GM19025 (cell line): ENCODE measurements at regions not wholly inside any gene's neighbourhood (a gene's known extent, or its start where the extent isn't known, plus 50 kb on each side); places are given as distances from the start of the nearest gene placed in this dataset.

Source experiments
- ATAC-seq: cut with Tn5 transposase; IDR thresholded peaks from one replicate; pipeline ENCODE4 v1.9.1; 2021; ENCODE audit warnings: mild to moderate bottlenecking, low read depth, moderate library complexity; ENCODE audit not compliant: unreplicated experiment

DNA sequence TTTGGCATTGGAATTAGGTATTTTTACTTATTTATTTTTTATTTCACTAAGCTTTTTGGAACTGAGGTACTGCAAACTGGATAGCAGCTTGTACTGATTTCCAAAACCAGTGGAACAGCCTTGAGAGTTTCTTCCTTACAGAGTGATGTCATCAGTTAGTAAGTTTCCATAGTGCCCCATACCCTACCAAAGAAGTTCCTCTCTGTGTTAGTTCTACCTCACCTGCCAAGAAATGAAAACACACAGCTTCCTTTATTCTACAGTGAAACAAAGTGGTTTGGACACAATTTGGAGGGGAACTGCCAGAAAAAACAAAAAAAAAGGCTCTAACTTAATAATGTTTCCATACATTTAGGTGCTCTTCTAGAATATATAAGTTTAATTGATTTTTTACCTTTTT is 430.9 kb upstream of the ADGRL2 start:
- no peak for ATAC-seq

DNA sequence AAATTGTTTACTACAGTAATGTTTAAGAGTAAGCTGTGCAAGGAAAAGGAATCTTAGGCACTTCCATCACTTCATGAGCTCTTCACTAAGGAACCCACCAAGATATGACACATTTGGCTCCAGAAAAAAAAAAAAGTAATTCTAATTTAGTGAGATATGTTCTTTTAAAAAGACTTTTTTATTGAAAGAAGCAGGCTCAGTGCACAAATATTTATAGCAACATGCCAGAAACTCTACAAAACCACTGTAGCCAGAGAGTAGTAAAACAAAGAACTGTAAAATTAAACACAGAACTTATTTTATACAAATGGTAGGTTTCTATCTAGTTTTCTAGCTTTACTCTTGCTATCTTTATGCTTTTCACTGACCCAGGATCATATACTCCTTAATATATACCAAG is 434.6 kb upstream of the ADGRL2 start:
- no peak for ATAC-seq

DNA sequence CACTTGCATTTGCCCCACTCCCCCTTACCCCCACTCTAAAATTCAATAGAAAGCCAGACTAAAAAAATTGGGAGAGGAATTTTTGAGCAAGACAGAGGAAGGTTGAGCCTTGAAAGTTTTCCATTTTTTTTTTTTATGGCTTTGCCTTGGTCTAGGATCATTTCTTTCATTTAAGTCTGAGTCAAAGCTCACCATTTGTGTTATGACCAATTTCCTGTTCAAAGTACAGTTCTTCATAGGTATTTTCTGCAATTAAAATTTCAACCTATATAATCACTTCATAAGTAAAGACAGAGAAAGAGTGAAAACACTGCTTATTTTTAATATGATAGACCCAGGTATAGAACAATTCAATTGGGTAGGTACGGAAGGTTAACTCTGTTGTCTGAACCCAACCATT is 436.6 kb upstream of the ADGRL2 start:
- no peak for ATAC-seq

DNA sequence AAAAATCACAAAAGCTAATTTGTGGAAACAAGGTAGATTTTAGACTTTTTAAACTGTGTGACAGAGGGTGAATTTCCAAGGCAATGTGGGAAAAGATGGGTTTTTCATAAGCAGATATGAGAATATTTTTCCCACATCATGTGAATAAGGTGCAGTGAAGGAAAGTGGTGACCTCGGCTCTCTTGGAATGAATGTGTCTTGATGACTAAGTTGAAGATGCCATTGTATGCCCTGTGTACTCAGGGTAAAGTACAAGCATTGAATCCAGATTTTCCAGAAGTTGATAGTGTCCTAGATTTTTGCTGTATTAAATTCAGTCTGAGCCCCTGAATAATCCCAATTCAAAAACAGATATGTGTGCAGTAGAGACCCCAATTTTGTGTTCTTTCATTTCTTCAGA is 442.6 kb upstream of the ADGRL2 start:
- no peak for ATAC-seq

DNA sequence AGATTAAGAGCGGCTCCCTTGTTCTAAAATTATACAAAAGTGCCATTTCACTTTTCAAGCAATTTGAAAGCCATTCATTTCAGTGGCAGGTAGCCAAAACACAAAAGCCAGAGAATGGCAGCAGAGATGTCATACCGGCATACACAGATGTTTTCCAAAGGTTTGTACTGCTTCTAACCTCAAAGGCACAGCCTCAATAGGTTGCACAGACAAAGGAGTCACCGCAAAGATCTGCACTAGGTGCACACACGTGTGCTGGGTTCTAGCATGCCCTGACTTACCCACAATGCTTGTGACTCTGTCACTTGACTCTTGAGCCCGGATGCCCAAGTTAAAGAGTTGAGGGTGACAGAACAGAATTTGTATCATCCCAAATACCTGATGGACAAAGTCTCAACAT is 448.9 kb upstream of the ADGRL2 start:
- ATAC-seq, result no peak

DNA sequence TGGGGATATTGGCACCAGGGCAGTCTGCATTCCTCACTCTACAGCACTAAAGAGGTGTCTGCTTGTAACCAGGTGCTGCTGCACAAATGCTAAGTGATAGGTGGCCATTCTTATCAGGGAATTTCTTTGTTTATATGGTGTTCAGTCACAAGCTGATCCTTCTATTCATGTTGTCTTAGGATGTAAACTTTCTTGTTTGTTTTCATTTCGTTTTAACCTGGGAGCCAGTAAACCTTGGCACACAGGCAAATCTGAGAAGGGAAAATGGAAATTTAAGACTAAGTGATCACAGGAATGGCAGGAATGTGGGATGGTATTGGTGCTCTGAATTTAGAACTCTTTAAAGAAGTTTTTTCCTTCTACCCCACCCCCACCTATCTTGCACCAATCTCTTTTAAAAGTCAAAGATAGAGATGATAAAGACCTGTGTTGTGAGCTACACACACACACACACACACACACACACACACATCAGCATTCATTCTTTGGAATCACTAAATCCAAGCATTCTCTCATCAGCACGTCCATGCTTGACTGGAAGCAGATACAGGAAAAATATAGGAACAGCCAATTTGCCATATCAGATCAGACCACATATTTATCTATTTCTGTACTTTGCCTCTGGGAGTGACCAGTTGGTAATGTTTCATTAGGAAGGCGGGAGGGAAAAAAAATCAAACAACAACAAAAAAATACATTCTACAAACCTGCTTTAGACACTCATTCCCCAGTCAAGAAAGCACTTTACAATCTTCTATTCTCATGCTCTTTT is 451.4 kb upstream of the ADGRL2 start:
- no peak for ATAC-seq

DNA sequence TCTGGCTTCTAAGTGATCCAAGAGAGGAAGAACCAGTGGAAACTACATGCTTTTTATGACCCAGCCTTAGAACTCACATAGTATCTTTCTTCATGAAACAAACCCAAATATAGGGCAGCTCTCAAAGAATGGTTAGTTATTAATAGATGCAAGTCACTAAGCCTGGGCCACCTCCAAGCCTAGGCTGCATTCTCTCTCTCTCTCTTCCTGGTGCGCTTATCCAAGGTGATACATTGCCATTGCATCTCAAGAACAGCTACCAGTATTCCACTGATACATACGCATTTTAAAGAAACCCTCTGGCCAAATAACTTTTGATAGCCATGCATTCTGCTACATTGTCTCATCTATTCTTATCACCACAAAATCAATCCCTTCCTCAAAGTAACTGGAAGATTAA is 455.6 kb upstream of the ADGRL2 start:
- no peak for ATAC-seq

DNA sequence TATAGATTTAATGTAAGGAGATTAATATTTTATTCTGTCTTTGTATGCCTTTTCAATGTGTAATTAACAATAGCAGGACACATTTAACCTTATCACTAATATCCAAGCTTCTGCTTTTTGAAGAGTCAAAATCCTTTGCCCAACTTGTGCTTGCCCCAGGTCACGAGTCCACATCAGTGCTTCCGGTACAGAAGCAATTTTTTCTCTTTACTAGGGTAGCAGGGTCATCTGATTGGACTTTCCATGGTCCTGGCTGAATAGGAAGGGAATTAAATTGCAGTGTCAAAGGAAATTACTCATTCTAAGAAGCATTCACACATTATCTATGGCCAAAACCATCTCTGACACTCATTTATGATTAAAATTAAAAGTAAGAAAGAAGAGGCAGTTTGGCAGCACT is 460.5 kb upstream of the ADGRL2 start:
- no peak for ATAC-seq

DNA sequence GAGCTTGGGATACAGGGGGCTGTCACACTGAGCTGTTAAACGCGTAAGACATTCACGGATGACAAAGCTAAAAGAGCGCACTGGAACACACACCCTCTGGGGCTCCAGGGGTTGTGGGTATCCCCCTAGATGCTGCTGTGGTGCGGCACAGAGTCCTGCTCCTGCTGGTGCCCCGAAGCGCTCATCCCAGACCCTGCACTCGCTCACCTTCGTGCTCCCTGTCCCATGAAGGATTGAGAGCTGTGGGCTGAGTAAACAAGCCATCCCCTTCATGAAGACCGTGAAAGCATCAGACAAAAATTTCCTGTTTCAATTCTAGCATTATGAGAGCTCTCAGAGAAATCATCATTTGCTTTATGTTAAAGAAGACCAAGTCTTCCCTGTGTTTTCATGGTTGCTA is 463.5 kb upstream of the ADGRL2 start:
- no peak for ATAC-seq

DNA sequence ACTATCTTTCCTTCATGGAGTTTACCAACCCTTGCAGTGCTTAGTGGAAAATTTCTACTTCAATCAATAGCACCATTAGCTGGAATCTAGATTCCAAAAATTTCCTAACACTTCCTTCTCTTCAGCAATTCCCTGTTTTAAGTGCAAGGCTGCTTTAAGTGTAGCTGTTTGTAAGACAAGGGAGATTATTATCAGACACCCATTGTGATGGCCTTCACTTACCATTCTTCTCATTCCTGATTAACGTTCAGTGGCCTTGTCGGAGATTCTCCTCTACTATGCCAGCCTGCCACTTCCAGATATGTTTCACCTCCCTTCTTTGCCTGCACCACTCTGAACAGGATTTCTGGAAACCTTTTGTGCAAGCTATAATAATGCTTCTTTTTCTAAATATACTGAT is 464.9 kb upstream of the ADGRL2 start:
- ATAC-seq, result no peak

DNA sequence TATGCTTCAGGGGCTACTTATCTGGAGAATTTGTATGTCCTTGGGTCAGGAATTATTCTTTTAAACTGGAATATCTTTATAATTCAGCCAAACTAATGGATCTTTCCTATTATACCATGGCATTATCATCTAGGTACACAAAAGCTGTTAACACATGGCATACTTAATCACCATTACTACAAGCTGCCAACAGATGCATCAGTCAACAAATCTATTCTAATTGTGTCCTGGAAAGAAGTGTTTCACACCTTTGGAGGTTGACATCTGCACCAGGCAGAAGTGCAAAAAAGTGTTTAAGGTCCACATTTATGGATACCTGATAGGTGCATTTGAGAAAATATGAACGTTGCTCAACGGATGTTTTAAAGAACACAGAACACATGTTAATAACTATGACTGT is 470.2 kb upstream of the ADGRL2 start:
- ATAC-seq, result no peak

DNA sequence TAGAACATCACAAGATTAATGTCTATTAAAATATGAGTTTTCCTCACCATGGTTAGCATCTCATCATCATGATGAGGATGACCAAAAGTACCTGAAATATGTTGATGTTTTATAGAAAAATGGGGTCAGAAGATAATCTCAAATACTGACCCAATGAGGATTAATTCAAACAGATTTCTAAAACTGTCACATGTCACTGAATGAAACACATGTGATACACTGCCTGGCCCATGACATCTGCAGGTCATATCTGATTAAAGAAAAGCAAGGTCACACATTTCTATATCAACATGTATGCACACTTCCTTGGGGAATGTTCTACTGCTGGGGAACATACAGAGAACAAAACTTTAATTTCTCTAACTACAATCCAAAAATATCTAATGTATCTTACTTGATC is 470.6 kb upstream of the ADGRL2 start:
- ATAC-seq, result no peak

DNA sequence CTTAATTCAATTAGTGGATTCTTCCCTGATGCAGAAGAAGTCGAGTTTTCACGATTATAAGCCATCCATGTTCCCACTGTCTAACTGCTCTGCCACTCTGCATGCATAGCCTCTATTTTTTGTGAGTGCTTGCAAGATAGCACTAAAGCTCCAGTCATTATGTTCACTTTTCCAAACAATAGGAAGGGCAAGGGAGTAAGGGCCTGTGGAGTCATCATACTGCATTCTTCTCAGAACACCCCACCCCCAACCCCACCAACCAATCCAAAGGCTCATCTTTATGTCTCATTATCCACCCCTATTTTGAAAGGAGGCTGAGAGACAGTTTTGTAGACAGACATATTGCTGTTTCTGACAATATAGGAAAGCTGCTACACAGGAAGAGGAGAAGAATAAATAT is 471.7 kb upstream of the ADGRL2 start:
- no peak for ATAC-seq

DNA sequence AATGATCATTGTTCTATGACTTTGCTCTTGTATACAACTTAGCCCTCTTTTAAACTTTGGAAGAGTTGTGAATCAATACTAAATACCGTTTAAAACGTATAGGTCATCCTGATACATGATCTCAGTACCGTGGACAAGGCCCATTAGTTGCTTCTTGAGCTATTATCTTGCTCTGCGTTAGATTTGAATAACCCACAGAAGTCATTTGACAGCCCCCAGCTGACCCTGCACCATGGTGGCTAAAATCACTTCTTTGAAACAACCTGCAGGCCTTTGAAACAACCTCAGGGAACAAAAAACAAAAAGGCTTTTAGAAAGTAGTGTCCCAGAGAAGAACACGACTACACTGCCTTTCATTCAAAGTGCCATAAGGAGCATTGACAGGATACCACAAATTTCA is 473.0 kb upstream of the ADGRL2 start:
- no peak for ATAC-seq

DNA sequence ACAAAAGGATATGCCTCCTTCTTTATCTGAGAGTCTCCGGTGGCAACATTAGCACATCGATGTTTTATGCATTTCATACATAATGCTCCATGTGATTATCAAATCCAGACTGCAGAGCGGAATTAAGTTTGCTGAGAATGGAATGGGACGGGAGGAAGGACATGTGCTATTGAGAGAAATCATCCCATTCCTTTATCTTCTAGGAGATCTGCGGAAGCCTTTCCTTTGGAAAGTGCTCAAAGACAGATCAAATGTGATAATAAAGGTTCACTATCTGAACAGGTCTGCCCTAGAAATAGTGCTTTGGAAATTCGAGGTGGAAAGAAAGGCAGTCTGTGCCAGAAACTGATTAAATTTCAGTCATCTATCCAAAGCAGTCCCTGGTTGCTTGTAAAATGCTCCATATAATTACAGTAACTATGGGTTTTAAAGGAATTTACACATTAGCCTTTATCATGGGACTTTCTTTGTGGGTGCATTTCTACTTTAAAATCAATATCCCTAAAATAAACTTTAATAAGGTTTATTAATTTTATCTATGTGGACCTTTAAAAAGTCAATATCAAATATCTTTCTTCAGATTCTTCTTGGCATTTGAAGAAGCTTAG is 473.5 kb upstream of the ADGRL2 start:
- no peak for ATAC-seq

DNA sequence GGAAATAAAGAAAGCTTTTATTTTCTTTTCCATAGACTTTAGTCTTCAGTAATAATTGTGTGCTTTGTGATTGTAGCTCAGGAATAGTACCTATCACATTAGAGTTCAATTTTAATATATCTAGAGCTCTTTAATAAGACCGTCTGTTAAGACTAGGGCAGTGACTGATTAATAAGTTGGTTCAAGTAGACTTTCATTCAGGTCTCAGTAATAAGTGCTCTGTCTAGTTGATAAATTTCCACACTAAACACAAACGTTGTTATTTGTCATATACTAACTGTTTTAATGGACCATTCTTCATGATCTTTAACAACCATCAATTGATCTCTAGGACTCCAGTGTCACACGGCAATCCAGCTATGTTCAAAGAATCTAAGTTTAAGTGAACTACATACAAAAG is 474.5 kb upstream of the ADGRL2 start:
- ATAC-seq, result no peak

DNA sequence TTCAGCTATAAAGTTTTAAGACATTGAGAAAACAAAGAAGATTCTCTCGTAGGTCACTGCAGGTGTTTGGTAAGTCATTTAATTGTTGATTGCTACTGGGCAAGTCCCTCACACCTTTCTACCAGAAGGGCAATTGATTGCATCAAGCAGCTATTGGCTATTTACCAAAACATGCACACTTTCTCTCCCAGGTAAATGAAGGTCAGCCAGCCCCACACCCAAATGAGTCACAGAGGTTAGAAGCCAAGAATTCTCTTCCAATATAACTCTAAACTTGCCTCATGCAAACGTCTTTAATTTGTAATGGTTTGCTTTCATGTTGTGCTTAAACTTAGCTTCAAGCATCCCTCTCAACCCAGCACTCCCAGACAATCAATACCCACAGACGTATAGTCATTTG is 475.3 kb upstream of the ADGRL2 start:
- ATAC-seq, result no peak

DNA sequence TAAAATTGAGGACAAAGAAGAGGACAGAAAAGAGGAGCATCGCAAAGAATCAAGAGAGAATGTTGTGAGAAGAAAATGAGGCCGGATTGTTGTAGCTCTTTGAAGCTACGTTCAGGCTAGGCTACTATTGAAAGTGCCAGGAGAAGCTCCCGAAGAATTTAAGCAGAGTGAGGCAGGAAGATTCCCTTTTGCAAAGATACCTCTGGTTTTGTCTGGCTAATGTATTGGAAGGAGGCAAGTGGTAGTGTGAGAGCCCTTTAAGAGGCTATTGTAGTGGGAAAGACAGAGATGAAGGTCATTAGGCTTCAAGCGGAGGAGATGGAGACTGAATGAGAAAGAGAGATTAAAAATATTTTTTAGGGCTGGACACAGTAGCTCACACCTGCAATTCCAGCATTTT is 476.9 kb upstream of the ADGRL2 start:
- ATAC-seq, result no peak

DNA sequence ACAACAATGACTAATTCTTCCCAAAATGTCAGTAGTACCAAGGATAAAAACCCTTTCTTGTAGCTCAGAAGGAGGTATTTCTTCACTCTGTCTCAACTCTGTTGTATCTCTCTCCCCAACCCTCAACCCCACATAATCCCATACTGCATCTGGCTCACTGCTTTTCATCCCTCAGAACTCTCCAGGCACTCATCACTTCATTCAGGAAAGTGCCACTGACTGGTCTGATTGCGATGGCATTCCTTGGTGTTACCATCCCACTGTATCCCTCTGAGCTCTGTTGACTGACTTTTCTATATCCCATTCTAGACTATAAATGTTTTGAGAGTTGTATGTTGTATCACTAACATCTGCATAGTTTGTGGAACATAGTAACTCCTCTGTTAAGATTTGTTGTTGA is 483.5 kb upstream of the ADGRL2 start:
- ATAC-seq, result no peak

DNA sequence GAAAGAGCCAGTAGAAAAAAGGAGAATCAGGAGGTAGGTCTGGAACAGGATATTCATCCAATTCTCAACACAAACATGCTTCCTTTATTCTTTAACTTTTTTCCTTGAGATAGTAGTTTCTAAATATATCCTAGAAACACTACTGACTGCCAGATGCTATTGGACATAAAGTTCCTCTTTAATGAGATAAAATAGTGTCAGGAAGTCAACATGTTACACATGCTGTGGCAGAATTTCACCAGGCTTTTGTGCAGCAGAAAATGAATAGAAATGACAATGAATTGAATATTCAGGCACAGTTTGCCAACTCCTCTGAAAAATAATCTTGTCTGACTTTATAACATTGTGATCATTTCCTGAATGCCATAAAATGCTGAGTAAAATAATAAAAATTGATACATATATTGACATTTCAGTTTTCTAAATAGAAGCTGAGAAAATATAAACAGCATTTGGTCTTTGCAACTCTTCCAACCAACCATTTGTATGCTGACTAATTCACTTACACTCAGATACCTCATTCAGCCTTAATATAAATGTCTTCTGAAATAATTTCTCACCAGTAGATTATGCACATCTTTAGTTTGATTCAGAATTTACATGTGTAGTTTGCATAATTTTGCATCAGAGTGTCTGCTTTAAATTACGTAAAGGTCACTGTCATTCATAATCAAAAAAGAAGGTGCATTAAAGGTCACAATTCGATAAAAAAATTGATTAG is 486.1 kb upstream of the ADGRL2 start:
- ATAC-seq, result no peak

DNA sequence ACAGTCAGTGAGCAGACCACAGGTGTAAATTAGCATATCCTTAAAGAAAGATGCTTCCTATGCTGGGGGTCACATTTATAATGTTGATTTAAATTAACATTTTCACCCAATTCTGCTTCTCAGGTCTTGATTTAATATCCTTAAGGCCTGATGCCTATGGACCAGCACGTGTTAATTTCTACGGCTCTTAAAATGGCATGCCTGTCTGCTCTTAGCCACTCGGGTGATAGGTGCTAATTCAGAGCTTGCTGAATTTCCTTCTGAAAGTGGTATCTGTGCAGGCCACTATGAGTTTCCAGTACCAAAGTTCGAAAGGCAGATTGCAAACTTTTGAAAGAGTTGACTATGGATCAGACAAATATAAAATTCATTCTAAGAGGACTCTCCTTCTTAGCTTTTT is 487.4 kb upstream of the ADGRL2 start:
- no peak for ATAC-seq

DNA sequence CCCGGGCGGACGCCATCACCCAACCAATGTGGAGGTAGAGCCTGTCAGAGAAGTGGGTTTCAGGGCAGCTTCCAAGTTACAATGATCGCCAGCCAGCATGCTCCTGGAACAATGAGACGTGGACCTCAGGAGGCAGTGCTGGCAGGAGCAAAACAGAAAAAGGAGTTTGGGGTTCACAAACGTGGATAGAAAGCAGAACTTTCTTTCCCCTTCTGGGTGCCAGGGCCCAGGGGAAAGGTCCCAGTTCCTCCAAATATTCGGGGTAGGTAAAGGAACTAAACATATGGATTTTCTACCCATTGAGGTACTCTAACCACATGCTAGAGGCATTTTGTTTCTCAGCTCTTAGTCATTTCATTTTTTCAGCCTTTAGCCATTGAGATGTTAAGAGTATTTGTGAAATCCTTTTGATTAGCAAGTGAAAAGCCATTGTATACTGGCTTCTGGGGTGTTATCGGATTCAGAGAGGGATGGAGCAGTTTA is 488.4 kb upstream of the ADGRL2 start:
- no peak for ATAC-seq
